BLaER1 (cell line): ENCODE measurements at regions not wholly inside any gene's neighbourhood (a gene's known extent, or its start where the extent isn't known, plus 50 kb on each side); places are given as distances from the start of the nearest gene placed in this dataset.

Source experiments
- H3K27ac ChIP-seq: shearing (Covaris generic); formaldehyde crosslinking; 2 replicates; pipeline ENCODE4 v1.8.1; 2022
- H3K27me3 ChIP-seq: shearing (Covaris generic); formaldehyde crosslinking; 2 replicates; pipeline ENCODE4 v1.8.1; 2022
- H3K36me3 ChIP-seq: shearing (Covaris generic); formaldehyde crosslinking; 2 replicates; pipeline ENCODE4 v1.8.1; 2022
- H3K4me1 ChIP-seq: shearing (Covaris generic); formaldehyde crosslinking; 2 replicates; pipeline ENCODE4 v1.8.1; 2022
- H3K4me2 ChIP-seq: shearing (Covaris generic); formaldehyde crosslinking; 2 replicates; pipeline ENCODE4 v1.8.1; 2022
- H3K4me3 ChIP-seq: shearing (Covaris generic); formaldehyde crosslinking; 2 replicates; pipeline ENCODE4 v1.8.1; 2022
- H3K9ac ChIP-seq: shearing (Covaris generic); formaldehyde crosslinking; 2 replicates; pipeline ENCODE4 v1.8.1; 2022
- H3K9me3 ChIP-seq: shearing (Covaris generic); formaldehyde crosslinking; 2 replicates; pipeline ENCODE4 v1.8.1; 2022
- H4K20me1 ChIP-seq: shearing (Covaris generic); formaldehyde crosslinking; 2 replicates; pipeline ENCODE4 v1.8.1; 2022
- Cebpa-rat ChIP-seq: shearing (Covaris generic); IDR thresholded peaks from 2 replicates; pipeline ENCODE4 v1.8.1; 2022

DNA sequence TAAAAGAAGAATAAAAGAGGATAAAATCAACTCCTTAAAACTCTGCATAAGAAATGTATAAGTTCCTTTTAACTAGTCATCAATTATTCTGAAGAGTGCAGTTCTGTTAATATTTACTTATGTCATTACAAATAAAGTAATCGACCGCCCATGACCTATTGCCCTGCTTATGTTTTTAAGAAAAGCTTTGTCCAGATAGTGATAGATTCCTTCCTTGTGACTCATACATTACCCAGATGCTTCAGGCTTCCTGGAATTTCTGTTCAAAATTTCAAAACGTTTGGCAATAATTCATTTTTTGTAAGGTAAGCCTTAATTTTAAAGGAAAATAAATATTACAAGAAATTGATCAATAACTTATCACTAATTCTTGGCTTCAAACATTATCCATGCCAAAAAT lies 918.2 kb upstream of the ADGRL2 start:
- H3K9me3 ChIP-seq = no peaks in the 10 kb centered on the region
- TF ChIP-seq Cebpa-rat = no peak
- H3K4me1 ChIP-seq = no peaks in the 10 kb centered on the region
- no peaks in the 10 kb centered on the region for H4K20me1 ChIP-seq
- no peaks in the 10 kb centered on the region for H3K27me3 ChIP-seq
- H3K36me3 ChIP-seq = no peaks in the 10 kb centered on the region
- H3K27ac ChIP-seq = no peak overlapping the region
- H3K9ac ChIP-seq = no peak overlapping the region
- no peak overlapping the region for H3K4me3 ChIP-seq
- H3K4me2 ChIP-seq = no peak overlapping the region

DNA sequence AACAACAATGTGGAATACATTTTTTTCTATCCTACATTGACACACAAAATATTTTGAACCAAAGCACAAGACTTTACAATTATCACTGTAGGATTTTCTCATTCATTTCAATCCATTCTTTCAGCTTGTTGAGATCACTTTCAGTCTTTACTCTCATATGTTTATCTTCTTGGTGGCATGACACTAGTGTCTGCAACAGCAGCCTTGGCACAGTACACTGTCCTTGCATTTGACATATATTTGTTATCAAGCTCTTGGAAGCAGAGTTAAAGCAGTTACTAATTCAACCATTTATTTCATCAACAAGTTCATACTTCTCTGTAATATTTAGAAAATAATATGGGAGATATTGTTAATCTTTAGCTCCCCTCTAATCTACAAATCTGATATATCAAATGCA lies 922.4 kb upstream of the ADGRL2 start:
- no peak overlapping the region for H3K4me2 ChIP-seq
- no peaks in the 10 kb centered on the region for H4K20me1 ChIP-seq
- H3K4me3 ChIP-seq = no peak overlapping the region
- no peaks in the 10 kb centered on the region for H3K9me3 ChIP-seq
- TF ChIP-seq Cebpa-rat = no peak
- H3K27ac ChIP-seq = no peak overlapping the region
- no peaks in the 10 kb centered on the region for H3K36me3 ChIP-seq
- no peak overlapping the region for H3K9ac ChIP-seq
- H3K4me1 ChIP-seq = no peaks in the 10 kb centered on the region
- no peaks in the 10 kb centered on the region for H3K27me3 ChIP-seq

DNA sequence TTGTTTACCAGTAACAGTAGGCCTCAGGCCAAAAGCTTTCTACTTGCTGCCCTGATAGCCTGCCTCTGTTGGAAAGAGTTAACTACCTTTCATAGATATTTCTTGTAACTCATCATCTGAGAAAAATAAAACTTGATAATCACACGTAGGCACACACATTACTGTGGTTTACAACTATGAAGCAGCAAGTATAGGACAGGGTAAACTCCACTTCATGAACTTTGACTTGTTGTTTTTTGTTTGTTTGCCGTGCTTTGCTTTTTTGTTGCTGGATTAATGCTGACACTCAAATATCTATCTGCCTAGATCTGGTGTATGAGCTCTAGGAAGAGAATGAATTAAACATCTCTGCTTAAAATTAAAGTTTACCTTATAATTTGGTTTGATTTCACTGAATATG lies 924.7 kb upstream of the ADGRL2 start:
- H3K9ac ChIP-seq = no peak overlapping the region
- no peak for TF ChIP-seq Cebpa-rat
- no peaks in the 10 kb centered on the region for H4K20me1 ChIP-seq
- H3K4me1 ChIP-seq = no peaks in the 10 kb centered on the region
- H3K9me3 ChIP-seq = no peaks in the 10 kb centered on the region
- H3K4me3 ChIP-seq = no peak overlapping the region
- H3K27ac ChIP-seq = no peak overlapping the region
- no peaks in the 10 kb centered on the region for H3K27me3 ChIP-seq
- H3K36me3 ChIP-seq = no peaks in the 10 kb centered on the region
- H3K4me2 ChIP-seq = no peak overlapping the region

DNA sequence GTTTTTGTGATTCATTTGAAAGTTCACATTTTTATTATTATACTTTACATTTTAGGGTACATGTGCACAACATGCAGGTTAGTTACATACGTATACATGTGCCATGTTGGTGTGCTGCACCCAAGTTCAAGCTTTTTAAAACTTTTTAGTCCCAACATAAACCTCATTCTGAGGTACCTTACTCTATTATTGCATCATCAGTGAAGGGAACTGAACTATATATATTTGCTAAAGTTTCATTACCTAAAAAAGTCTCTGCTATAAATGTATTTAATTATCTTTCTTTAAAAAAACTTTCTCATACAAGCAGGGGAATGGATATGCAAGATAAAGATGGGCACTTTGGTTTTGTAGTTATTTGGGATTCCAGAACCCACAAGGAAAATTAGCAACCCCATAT lies 931.4 kb upstream of the ADGRL2 start:
- Histone ChIP-seq H3K27ac (no peak overlapping the region), H3K4me2 (no peak overlapping the region), H3K9me3 (no peaks in the 10 kb centered on the region), H3K4me1 (no peaks in the 10 kb centered on the region), H4K20me1 (no peaks in the 10 kb centered on the region), H3K4me3 (no peak overlapping the region), H3K9ac (no peak overlapping the region), H3K36me3 (no peaks in the 10 kb centered on the region), H3K27me3 (no peaks in the 10 kb centered on the region)
- no peak for TF ChIP-seq Cebpa-rat

DNA sequence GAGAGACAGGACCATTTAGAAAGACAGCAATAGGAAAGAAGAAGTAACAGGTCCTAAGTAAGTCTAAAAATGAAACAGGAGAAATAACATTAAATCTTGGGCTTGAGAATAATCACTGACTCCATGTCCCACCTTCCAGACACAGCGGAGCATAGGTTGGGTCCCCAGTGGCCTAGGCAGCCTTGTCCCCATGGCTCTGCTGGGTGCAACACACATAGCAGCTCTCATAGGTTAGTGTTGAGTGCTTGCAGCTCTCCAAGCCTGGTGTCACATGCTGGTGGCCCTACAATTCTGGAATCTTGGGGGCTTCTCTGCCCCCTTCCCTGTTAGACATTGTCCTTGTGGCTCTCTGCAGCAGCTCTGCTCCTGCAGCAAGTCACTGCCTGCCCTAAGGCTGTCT lies 952.8 kb upstream of the ADGRL2 start:
- Histone ChIP-seq H3K27me3 (no peaks in the 10 kb centered on the region), H3K9ac (no peak overlapping the region), H3K36me3 (no peaks in the 10 kb centered on the region), H3K4me1 (no peaks in the 10 kb centered on the region), H3K27ac (no peak overlapping the region), H3K9me3 (no peaks in the 10 kb centered on the region), H3K4me2 (no peak overlapping the region), H3K4me3 (no peak overlapping the region), H4K20me1 (no peaks in the 10 kb centered on the region)
- no peak for TF ChIP-seq Cebpa-rat

DNA sequence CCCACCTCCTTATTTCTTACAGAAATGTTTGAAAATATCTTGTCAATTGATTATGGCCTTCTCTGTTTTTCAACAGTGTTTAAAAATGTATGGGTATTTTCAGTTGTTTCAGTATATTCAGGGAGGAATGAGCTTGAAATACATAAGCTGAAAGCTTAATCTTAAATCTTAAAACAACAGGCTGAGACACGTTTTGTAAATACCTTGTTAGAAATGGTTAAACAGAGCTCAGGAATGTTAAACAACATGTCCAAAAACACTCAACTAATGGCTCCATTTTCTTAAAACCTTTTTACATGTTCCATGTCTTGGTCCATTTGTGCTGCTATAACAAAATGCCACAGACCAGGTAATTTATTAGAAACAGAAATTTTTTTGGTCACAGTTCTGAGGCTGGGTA lies 953.8 kb upstream of the ADGRL2 start:
- no peak overlapping the region for H3K27ac ChIP-seq
- H3K27me3 ChIP-seq = no peaks in the 10 kb centered on the region
- no peaks in the 10 kb centered on the region for H4K20me1 ChIP-seq
- H3K4me3 ChIP-seq = no peak overlapping the region
- H3K9ac ChIP-seq = no peak overlapping the region
- TF ChIP-seq Cebpa-rat = no peak
- no peaks in the 10 kb centered on the region for H3K36me3 ChIP-seq
- H3K4me2 ChIP-seq = no peak overlapping the region
- no peaks in the 10 kb centered on the region for H3K4me1 ChIP-seq
- no peaks in the 10 kb centered on the region for H3K9me3 ChIP-seq

- Histone ChIP-seq H3K4me1 (no peaks in the 10 kb centered on the region), H3K27ac (no peak overlapping the region), H3K36me3 (no peaks in the 10 kb centered on the region), H3K27me3 (no peaks in the 10 kb centered on the region), H4K20me1 (no peaks in the 10 kb centered on the region), H3K4me3 (no peak overlapping the region), H3K4me2 (no peak overlapping the region), H3K9me3 (peaks cover 3% of the 10 kb centered on the region; the same call in 1 of the 2 replicates), H3K9ac (no peak overlapping the region)
- no peak for TF ChIP-seq Cebpa-rat
These were observed 957.9 kb upstream of the ADGRL2 start for GRCh38 chr1:80842796-80843195.

DNA sequence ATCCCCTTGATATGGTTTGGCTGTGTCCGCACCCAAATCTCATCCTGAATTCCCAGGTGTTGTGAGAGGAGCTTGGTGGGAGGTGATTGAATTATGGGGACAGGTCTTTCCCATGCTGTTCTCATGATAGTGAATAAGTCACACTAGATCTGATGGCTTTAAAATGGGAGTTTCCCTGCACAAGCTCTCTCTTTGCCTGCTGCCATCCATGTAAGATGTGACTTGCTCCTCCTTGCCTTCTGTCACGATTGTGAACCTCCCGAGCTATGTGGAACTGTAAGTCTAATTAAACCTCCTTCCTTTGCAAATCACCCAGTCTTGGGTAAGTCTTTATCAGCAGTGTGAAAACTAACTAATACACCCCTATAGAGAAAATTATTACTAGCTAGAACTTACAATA lies 959.5 kb upstream of the ADGRL2 start:
- Histone ChIP-seq H3K9me3 (peaks cover 3% of the 10 kb centered on the region; the same call in 1 of the 2 replicates), H3K9ac (no peak overlapping the region), H3K27me3 (no peaks in the 10 kb centered on the region), H3K36me3 (no peaks in the 10 kb centered on the region), H4K20me1 (no peaks in the 10 kb centered on the region), H3K4me1 (no peaks in the 10 kb centered on the region), H3K4me3 (no peak overlapping the region), H3K27ac (no peak overlapping the region), H3K4me2 (no peak overlapping the region)
- no peak for TF ChIP-seq Cebpa-rat

GRCh38 chr1:80837066-80837465 lies 963.7 kb upstream of the ADGRL2 start:
- Histone ChIP-seq H3K4me3 (no peak overlapping the region), H3K4me2 (no peak overlapping the region), H4K20me1 (no peaks in the 10 kb centered on the region), H3K36me3 (no peaks in the 10 kb centered on the region), H3K9ac (no peak overlapping the region), H3K27ac (no peak overlapping the region), H3K27me3 (no peaks in the 10 kb centered on the region), H3K4me1 (no peaks in the 10 kb centered on the region), H3K9me3 (peaks cover 3% of the 10 kb centered on the region; the same call in 1 of the 2 replicates)
- no peak for TF ChIP-seq Cebpa-rat

DNA sequence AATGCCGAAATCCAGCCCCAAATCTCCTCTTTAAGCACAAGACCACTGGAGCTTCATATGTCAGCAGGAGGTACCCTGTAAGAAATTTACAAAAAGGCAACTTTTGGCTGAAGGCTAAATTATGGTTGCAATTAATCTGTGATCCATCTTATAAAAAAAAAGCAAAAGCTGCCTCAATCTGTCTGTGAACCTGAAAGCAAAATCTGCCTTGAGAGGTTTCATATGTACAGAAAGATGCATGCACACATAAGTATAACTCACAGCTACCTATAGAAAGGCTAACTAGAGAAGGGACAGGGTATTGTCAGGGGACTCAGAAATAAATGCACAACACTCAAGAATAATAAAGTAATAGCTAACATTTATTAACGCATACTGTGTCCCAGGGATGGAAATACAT lies 964.2 kb upstream of the ADGRL2 start:
- Histone ChIP-seq H3K27me3 (no peaks in the 10 kb centered on the region), H3K4me1 (no peaks in the 10 kb centered on the region), H3K36me3 (no peaks in the 10 kb centered on the region), H3K9me3 (peaks cover 3% of the 10 kb centered on the region; the same call in 1 of the 2 replicates), H3K4me3 (no peak overlapping the region), H3K27ac (no peak overlapping the region), H3K9ac (no peak overlapping the region), H4K20me1 (no peaks in the 10 kb centered on the region), H3K4me2 (no peak overlapping the region)
- TF ChIP-seq Cebpa-rat = no peak

GRCh38 chr1:80827666-80828065 lies 973.1 kb upstream of the ADGRL2 start:
- Histone ChIP-seq H3K27ac (no peak overlapping the region), H3K4me3 (no peak overlapping the region), H4K20me1 (no peaks in the 10 kb centered on the region), H3K4me2 (no peak overlapping the region), H3K27me3 (no peaks in the 10 kb centered on the region), H3K9ac (no peak overlapping the region), H3K36me3 (no peaks in the 10 kb centered on the region), H3K4me1 (no peaks in the 10 kb centered on the region), H3K9me3 (no peaks in the 10 kb centered on the region)
- TF ChIP-seq Cebpa-rat = no peak
